MG63 (cell line): ENCODE measurements at regions not wholly inside any gene's neighbourhood (a gene's known extent, or its start where the extent isn't known, plus 50 kb on each side); places are given as distances from the start of the nearest gene placed in this dataset.

ENCODE experiments used
- DNase-seq: peaks from one replicate; pipeline ENCODE4 v3.0.0-alpha.2; 2020
- H3K27me3 ChIP-seq: fragments of 250-450 bp; sonication (Bioruptor Pico); 2 replicates; pipeline ENCODE4 v1.5.1; 2020; ENCODE audit warnings: mild to moderate bottlenecking, moderate library complexity
- H3K36me3 ChIP-seq: fragments of 250-450 bp; sonication (Bioruptor Pico); 2 replicates; pipeline ENCODE4 v1.5.1; 2020; ENCODE audit warnings: mild to moderate bottlenecking, moderate library complexity
- H3K4me3 ChIP-seq: fragments of 250-450 bp; sonication (Bioruptor Pico); 2 replicates; pipeline ENCODE4 v1.5.1; 2020; ENCODE audit warnings: mild to moderate bottlenecking, moderate library complexity
- H3K9me3 ChIP-seq: fragments of 250-450 bp; sonication (Bioruptor Pico); 2 replicates; pipeline ENCODE4 v1.5.1; 2020; ENCODE audit warnings: mild to moderate bottlenecking, moderate library complexity

DNA sequence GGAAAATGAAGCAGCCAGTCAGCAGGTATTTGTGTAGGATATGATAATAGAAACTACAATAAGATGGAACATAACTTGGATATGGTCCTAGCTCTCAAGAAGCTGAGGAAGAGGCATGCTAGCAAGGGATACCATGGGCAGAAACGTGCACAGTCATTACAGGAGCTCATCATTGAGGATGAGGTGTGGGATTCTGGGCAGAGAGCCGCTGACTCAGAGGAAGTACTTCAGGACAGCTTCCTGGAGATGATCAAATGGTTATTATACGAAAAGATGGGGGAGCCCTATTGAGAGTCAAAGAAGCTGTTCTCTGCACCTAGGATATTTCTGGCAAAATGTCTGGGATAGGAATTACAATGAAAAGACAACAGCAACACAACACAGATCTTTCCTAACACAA is 116.0 kb upstream of the PDE5A start:
- H3K27me3 ChIP-seq = no peaks in the 10 kb centered on the region
- H3K4me3 ChIP-seq = no peak overlapping the region
- peak; percentile 51 for DNase-seq
- no peaks in the 10 kb centered on the region for H3K9me3 ChIP-seq
- no peaks in the 10 kb centered on the region for H3K36me3 ChIP-seq

DNA sequence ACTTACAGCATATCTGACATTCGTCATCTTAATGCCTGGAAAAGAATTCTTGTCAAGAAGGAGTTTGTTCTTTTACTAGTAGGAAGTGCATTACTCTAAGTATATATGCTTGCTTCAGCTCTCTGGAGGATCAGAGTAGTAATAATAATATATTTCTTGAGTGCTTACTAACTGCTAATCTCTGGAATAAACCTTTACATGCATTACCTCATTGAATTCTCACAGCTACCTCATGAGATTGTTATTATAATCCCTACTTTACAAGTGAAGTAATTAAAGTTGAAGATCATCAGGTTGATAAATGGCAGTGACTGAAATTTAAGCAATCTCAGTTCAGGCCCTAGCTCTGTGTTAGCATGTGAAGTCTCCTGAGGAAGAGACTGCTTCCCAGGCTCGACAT is 115.0 kb upstream of the PDE5A start:
- no peaks in the 10 kb centered on the region for H3K27me3 ChIP-seq
- no peaks in the 10 kb centered on the region for H3K36me3 ChIP-seq
- no peaks in the 10 kb centered on the region for H3K9me3 ChIP-seq
- H3K4me3 ChIP-seq = no peak overlapping the region
- no peak for DNase-seq

DNA sequence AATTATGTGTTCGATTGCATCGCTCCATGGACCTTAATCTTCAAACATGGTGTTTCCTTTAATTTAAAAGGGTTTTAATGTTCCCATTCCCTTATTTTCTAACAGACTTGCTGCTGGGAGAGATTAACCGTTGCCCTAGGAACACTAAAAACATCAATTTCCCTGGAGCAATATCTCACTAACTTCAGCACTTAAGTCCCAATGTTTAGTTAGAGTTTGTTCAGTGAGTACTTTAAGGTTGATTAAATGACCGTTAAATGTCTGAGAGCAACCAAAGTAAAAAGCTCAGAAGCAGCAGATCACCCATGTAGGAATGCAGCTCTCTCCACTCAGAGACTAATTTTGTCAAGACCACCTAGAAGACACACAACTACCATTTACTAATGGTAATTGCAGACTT is 111.2 kb upstream of the PDE5A start:
- no peaks in the 10 kb centered on the region for H3K27me3 ChIP-seq
- H3K36me3 ChIP-seq = no peaks in the 10 kb centered on the region
- no peaks in the 10 kb centered on the region for H3K9me3 ChIP-seq
- no peak overlapping the region for H3K4me3 ChIP-seq
- no peak for DNase-seq

DNA sequence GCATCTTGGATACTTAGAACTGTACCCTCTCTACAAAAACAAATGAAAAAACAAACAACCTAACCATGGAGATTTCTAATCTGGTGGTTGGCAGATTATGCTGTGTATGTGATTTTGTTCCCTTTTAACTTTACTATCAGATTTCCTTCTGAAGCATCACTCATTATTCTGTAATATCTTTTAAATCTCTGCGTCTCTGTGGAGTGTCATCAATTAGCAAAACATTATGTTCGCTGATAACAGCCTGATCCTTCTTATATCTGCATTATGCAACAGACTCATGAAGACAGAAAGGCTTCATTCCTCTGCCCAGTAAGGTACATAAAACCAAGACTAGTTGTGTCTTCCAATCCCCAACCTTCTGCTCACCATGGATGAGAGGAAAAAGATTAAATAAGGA is 110.3 kb upstream of the PDE5A start:
- H3K9me3 ChIP-seq = no peaks in the 10 kb centered on the region
- no peaks in the 10 kb centered on the region for H3K27me3 ChIP-seq
- no peaks in the 10 kb centered on the region for H3K36me3 ChIP-seq
- DNase-seq = no peak
- no peak overlapping the region for H3K4me3 ChIP-seq

DNA sequence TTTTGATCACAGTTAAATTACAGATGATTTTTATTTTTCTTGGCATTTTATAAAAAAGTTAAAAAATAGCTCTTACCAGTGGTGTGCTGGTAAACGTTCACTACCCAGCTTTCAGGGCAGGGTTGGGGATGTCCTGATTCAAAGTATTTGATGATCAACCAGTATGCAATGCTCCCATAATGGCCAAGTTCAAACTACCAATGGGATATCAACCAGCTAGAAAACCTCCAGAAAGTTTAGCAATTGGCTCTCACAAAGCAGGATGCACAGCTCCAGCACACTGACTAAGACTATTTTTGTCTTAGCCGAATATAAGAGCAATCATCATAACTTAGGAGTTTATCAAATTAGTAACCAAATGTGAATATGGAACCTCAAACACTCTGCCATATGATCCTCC is 108.0 kb upstream of the PDE5A start:
- DNase-seq = no peak
- no peaks in the 10 kb centered on the region for H3K9me3 ChIP-seq
- no peaks in the 10 kb centered on the region for H3K27me3 ChIP-seq
- no peaks in the 10 kb centered on the region for H3K36me3 ChIP-seq
- H3K4me3 ChIP-seq = no peak overlapping the region

DNA sequence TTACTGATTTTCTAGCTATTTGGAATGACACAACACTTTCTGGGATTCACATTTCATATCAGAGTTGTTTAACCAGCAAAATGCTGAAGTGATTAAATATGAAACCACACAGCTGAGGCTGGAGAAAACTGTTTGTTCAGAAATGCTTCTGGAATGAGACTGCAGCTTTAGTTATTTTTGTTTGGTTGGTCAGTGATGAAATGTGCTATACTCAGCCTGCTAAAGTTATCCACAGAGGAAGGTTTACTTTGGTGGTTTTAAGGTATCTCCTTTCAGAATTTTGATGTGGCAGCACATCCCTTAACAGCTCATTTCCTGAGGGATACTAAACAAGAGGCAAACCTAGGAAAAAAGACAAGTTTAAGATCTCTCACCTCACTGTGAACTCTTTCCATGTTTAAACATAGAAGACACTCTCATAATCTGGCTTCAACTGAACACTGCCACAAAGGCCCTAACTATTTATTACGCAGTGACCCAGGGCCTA is 106.6 kb upstream of the PDE5A start:
- no peaks in the 10 kb centered on the region for H3K36me3 ChIP-seq
- H3K27me3 ChIP-seq = no peaks in the 10 kb centered on the region
- DNase-seq = peak; percentile 7
- no peaks in the 10 kb centered on the region for H3K9me3 ChIP-seq
- H3K4me3 ChIP-seq = no peak overlapping the region

DNA sequence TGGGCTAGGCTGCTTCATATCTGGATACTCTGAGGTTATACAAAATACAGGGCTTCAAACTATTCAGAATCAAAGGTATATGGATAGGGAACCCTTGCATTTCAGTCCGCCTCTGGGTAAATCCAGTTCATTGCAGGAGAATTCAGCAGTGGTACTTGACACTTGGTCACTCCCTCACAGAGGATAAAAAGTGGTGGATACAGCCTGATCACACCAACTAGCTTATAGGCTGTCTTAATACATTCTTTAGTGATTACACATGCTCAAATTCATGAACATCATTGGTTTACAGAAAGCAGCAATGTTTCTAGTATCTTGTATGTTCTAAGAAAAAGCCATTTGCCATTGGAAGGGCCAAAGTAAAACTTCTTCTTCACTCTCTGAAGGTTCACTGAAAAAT is 104.8 kb upstream of the PDE5A start:
- no peaks in the 10 kb centered on the region for H3K27me3 ChIP-seq
- H3K36me3 ChIP-seq = no peaks in the 10 kb centered on the region; the same call in 1 of the 2 replicates
- H3K9me3 ChIP-seq = peaks cover 7% of the 10 kb centered on the region
- DNase-seq = no peak
- no peak overlapping the region for H3K4me3 ChIP-seq

DNA sequence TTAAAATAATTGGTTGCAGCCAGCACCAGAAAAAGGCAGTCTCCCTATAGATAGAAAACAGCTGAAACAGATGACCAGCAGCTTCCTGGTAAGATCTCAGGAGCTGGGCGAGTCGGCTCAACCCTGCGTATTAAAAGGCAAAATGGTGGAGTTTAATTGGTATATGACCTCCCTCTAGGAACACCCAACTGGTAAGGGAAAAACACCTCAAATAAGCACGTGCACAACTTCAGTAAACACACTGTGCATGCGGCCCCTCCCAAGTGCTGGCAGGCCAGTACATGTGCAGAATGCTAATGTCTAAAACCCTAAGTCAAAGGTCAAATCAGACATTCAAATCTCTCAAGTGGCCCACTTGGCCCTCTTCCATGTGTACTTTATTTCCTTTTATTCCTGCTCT is 103.2 kb upstream of the PDE5A start:
- Histone ChIP-seq H3K4me3 (no peak overlapping the region), H3K9me3 (peaks cover 16% of the 10 kb centered on the region), H3K27me3 (no peaks in the 10 kb centered on the region), H3K36me3 (no peaks in the 10 kb centered on the region; the same call in none of the 2 replicates)
- DNase-seq = no peak

DNA sequence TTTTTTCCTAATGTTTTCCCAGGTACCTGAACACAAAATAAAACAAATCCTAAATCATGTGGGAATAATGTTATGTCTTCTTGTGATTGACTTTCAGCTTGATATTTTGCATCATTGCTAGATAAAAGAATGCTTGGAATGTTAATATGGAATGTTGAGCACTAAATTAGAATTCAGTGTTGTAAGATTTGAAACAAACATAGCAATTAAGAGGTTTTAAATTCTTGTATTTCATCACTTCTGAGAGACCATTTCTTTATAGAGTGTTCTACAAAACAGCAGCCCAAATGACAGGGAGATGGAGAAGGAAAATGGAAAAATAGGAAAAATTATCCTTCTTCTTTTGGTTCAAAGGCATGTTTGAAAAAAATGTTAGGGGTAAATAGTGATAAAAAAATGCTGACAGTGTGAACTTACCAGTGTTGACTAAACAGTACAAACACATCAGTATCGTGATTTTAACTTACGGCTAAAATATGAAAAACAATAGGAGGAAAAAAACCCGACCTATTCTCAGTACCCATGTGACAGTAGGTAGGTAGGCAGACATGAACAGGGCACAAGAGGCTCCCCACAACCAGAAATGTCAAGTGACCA is 102.6 kb upstream of the PDE5A start:
- Histone ChIP-seq H3K36me3 (no peaks in the 10 kb centered on the region; the same call in none of the 2 replicates), H3K27me3 (no peaks in the 10 kb centered on the region), H3K9me3 (peaks cover 16% of the 10 kb centered on the region), H3K4me3 (no peak overlapping the region)
- no peak for DNase-seq

DNA sequence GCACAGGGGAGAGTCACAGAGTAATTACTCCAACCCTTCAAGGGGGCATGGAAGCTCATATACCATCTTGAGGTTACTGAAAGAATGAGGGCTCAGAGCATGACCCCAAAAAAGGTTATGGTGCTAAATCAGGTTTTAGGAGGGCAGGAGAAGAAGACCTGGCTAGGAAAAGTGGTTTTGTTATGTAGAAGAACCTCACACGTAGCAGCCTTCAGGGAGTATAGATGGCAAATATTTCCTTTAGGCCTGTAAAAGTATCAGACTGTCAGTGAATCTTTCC is 102.0 kb upstream of the PDE5A start:
- DNase-seq = no peak
- Histone ChIP-seq H3K27me3 (no peaks in the 10 kb centered on the region), H3K36me3 (no peaks in the 10 kb centered on the region; the same call in none of the 2 replicates), H3K4me3 (no peak overlapping the region), H3K9me3 (peaks cover 16% of the 10 kb centered on the region)

DNA sequence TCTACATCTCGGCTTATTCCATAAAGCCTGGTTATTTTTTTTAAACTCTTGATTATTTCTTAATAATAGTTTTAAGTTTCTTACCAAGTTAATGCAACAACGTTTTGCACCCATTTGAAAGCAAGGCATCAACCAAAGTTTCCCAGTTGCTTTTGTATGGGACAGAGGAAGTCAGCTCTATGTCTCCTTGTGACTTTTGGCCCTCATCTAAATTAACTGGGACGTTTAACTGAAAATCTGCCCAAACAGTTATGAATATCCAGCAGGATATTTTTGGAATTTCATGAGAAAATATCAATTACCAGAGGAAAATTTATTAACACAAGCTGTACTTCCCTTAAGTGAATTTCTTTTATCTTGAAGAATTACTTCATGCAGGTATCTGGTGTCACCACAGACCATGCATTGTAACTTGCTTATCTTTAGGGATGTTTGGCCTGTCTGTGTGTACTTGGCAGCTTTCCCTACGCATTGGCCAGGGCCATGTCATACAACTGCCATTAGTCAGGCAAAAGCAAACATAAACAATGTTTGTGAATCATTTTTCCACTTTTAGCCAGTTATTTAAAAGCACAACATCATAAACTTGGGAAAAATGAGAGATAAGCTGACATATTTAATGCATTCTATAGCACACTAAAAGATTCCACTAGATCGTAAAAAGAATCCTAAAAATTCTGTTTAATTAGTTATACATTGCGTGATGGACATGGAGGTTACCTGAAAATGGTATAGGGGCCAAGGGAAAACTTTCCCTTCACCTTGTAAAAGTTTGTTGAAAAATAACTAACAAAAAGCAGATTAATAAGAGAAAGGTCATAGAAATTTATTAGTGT is 101.4 kb upstream of the PDE5A start:
- Histone ChIP-seq H3K4me3 (no peak overlapping the region), H3K9me3 (peaks cover 16% of the 10 kb centered on the region), H3K27me3 (no peaks in the 10 kb centered on the region), H3K36me3 (no peaks in the 10 kb centered on the region; the same call in none of the 2 replicates)
- peak; percentile 85 for DNase-seq

DNA sequence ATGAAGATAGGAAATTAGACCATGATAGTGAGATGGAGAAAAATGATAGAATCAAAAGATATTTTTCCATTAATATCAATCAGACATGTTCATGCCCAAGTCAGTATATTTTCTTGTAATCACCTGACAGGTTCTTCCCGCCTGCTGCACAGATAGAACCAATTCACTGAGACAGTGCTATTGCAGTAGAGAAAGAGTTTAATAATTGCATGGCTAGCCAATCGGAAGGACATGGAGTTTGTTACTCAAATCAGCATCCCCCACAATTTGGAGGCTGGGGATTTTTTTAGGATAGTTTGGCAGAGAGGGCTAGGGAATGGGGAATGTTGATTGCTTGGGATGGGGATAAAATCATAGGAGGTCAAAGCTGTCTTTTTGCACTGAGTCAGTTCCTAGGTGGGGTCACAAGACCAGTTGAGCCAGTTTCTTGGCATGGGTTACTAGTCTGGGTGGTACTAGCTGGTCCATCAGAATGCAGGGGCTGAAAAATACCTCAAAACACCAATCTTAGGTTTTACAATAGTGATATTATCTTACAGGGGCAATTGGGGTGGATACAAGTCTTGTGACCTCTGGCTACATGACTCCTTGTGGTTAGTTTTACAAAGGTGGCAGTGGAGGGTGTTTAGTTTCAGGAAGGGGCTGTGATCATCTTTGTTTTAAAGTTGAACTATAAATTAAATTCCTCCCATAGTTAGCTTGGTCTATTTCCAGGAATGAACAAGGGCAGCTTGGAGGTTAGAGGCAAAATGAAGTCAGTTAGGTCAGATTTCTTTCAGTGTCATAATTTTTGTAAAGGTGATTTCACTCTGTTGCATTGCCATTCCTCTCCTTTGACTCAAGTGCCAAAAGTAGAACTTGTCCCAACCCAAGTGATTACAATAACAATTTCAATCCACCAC is 100.3 kb upstream of the PDE5A start:
- H3K36me3 ChIP-seq = no peaks in the 10 kb centered on the region; the same call in none of the 2 replicates

DNA sequence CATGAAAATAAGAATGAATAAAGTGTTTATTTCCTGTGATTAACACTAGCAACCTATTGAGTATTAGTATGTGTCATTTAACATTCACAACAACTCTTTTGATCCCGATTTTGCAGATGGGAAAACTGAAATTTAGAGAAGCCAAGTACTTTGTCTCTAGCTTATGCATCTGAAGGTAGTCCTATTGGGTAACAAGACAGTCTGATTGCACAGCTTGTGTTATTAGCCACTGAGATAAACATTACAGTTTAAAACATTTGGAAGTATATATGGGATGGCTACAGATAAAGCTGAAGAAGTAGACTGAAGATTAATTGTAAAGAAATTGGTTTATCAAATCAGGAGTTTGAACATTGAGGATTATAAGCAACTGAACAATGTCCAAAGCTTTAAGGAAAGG is 99.6 kb upstream of the PDE5A start:
- no peaks in the 10 kb centered on the region for H3K27me3 ChIP-seq
- H3K36me3 ChIP-seq = no peaks in the 10 kb centered on the region; the same call in none of the 2 replicates
- no peak for DNase-seq
- H3K4me3 ChIP-seq = no peak overlapping the region
- peaks cover 16% of the 10 kb centered on the region for H3K9me3 ChIP-seq

More for the DNA sequence above, 100.3 kb upstream of the PDE5A start:
- peak; percentile 11 for DNase-seq
- Histone ChIP-seq H3K9me3 (peaks cover 16% of the 10 kb centered on the region), H3K27me3 (no peaks in the 10 kb centered on the region), H3K4me3 (no peak overlapping the region)

DNA sequence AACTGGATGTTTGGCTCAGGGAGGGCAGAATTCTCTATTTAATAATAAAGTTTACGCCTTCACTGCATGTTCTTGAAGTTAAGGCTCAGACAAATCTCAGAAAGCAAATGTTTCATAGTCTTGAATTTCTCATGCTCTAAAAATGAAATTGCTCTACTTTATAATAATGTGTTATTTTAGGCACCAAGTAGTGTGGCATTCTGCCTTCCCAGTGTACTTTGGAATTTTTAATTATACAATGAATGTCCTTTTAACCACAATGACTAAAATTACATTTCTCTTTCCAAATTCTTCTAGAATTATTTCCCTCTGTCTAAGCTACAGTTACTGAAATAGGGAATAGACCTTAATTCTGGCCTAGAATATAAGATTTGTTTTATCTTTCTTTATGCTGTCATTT is 97.9 kb upstream of the PDE5A start:
- no peaks in the 10 kb centered on the region for H3K27me3 ChIP-seq
- peaks cover 16% of the 10 kb centered on the region for H3K9me3 ChIP-seq
- no peak for DNase-seq
- no peak overlapping the region for H3K4me3 ChIP-seq
- no peaks in the 10 kb centered on the region; the same call in none of the 2 replicates for H3K36me3 ChIP-seq

DNA sequence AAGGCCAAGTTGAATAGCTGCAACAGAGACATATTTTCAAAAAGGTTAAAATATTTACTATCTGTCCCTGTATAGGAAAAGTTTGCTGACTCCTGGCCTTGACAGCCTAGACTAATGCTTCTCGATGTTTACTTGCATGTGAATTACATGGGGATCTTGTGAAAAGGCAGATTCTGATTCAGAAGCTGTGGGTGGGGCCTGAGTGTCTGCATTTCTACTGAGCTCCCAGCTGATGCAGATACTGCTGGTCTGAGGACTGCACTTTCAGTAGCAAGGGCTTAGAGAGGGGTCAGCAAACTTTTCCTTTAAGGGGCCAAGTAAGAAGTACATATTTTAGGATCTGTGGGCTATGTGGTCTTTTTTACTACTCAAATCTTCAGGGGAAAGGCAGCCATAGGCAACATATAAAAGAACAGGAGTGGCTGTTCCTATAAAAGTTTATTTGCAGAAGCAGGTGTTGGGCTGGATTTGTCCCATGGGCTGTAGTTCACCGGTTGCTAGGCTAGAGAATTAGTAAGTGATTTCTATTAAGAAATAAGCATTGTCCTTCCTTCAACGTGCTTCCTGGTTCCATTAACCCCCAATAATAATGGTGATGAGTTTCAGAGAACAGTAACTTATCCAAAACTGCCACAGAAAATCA is 97.2 kb upstream of the PDE5A start:
- peak; percentile 35 for DNase-seq
- no peaks in the 10 kb centered on the region for H3K27me3 ChIP-seq

DNA sequence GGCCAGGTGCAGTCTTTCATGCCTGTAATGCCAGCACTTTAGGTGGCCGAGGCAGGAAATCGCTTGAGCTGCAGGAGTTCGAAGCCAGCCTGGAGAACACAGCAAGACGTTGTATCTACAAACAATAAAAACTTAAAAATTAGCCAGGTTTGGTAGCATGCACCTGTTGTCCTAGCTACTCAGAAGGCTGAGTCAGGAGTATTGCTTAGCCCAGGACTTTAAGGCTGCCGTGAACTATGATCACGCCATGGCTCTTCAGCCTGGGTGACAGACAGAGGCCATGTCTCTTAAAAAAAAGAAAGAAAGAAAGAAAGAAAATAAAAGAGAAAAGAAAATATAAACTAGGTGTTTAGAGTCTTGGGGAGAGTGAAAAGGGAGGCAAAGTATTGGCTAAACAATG is 96.4 kb upstream of the PDE5A start:
- Histone ChIP-seq H3K4me3 (no peak overlapping the region), H3K9me3 (peaks cover 19% of the 10 kb centered on the region), H3K36me3 (no peaks in the 10 kb centered on the region; the same call in none of the 2 replicates), H3K27me3 (no peaks in the 10 kb centered on the region)
- no peak for DNase-seq

More for the DNA sequence above, 97.2 kb upstream of the PDE5A start:
- H3K9me3 ChIP-seq = peaks cover 16% of the 10 kb centered on the region
- H3K4me3 ChIP-seq = no peak overlapping the region
- H3K36me3 ChIP-seq = no peaks in the 10 kb centered on the region; the same call in none of the 2 replicates
